Activated CD8-positive, alpha-beta memory T cell treated with anti-CD3 and anti-CD28 coated beads for 1 hour (primary cell): ENCODE measurements at regions not wholly inside any gene's neighbourhood (a gene's known extent, or its start where the extent isn't known, plus 50 kb on each side); places are given as distances from the start of the nearest gene placed in this dataset.

Source experiments
- DNase-seq, 2 donors: peaks; one replicate each; pipeline ENCODE4 v3.0.0-alpha.2; 2020; ENCODE audit warnings: low read depth in 1 of 2; ENCODE audit errors: extremely low read depth in 1 of 2

DNA sequence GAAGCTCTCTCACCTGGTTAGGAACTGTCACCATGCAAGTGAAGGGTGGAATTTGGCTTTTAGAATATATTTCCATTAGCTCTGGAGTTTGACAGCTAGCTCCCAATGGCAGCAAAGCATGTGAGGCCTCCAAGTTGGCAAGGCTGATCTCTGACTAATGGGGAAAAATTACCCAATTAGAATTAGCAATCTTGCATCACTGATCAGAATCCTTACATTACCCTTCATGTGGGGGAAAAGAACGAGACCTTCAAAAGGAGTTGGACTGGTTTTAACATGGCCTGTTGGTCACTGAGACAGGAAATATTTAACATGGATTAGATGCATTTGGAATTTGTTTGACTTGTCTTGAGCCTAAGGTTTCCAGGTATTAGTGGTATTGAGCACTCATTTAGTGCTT lies 192.3 kb upstream of the GDNF start:
- DNase-seq: no peak

DNA sequence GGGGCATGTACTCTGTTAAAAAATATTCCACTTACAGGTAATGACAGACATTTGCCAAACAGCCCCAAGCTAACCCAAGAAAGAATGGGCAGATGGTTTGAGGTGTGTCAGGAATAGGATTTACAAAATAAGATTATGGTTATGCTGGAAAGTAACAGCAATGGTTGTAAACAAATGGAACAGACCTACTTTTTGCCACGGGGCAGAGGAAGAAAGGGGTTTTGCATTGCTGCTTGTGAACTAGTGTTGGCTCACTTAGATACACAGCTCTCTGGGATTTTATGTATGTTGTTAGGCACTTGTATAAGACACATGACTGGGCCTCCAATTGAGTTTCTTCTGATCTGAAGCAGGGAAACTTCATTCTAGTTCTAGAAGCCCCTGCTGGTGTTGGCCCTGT lies 191.5 kb upstream of the GDNF start:
- DNase-seq: no peak

DNA sequence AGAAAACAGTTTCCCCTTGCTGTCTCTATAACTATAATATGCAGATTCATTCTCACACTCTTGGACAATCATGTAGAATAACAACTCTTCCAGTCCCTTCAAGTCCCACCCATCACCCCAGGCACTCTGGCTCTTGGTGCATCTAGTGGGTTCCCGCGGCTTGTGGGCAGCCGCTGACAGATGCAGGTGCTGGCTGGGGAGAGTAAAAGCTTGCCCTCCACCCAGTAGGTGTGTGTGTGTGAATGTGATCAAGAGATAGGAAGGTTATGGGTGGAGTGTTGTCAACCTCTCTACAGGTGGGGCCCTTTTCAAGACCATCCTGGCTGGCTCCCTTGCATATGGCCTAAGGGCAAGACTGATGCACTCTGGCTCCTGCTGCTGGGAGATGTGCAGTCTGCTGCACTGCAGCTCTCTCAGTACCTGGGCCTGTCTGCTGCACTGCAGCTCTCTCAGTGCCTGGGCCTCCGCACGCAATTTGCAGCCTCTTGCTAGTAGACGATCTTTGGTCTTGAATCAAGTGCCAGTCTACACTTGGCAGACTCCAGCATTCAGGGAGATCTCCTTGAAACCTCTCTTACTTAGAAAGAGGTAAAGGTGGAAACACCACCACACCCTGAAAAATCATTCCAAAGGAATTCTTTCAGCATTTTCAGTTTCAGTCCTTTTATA lies 189.7 kb upstream of the GDNF start:
- DNase-seq: no peak

GRCh38 chr5:38023799-38024198 lies 184.0 kb upstream of the GDNF start:
- no peak for DNase-seq

- DNase-seq: no peak
These were observed 183.5 kb upstream of the GDNF start for GRCh38 chr5:38023371-38023770.

DNA sequence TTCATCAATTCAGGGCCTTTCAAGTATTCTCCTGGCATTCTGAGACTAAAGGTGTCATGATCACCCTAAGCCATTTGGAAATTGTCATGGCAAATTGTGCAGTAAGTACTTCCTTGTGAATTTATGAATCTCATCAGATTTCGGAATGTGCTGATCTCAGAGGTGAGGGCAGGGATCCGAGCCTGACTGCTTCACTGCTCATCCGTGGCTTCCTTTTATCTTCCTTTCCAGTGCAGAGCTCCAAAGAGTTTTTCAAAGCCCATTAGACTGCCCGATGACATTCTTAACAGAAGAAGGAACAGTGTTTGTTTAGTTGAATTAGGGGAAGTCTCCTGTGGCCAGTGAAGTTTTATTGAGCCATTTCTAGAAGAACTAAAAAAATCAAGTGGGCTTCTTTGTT lies 182.8 kb upstream of the GDNF start:
- DNase-seq: no peak

- no peak for DNase-seq
These were observed 178.2 kb upstream of the GDNF start for GRCh38 chr5:38018016-38018415.

- no peak for DNase-seq
These were observed 173.3 kb upstream of the GDNF start for GRCh38 chr5:38013107-38013506.

GRCh38 chr5:38011668-38012188 lies 171.9 kb upstream of the GDNF start:
- no peak for DNase-seq

- no peak for DNase-seq
These were observed 170.0 kb upstream of the GDNF start for GRCh38 chr5:38009749-38010358.

- DNase-seq: no peak
These were observed 168.4 kb upstream of the GDNF start for GRCh38 chr5:38008198-38008597.

GRCh38 chr5:37999593-37999992 lies 159.8 kb upstream of the GDNF start:
- no peak for DNase-seq

DNA sequence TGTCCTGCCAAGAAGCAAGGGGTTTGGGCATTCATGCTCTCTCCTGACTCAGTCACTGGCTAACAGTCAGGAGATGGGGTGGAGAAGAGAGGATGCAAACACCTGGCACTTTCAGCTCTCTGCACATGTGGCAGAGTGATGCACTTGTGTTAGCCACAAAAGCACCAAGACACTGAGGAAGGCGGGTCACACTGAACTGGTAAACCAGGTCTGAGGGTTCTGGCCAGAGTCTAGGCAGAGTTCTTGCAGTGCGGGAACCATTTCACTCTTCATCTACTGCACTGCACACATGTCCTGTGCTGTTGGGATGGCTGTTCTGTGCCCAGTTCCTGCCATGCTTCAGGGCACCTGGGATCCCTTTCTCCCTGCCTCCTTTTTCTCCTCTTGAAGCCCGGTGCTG lies 157.1 kb upstream of the GDNF start:
- no peak for DNase-seq

GRCh38 chr5:37994729-37995128 lies 154.9 kb upstream of the GDNF start:
- DNase-seq: no peak

- DNase-seq: no peak
These were observed 151.8 kb upstream of the GDNF start for GRCh38 chr5:37991301-37992299.

DNA sequence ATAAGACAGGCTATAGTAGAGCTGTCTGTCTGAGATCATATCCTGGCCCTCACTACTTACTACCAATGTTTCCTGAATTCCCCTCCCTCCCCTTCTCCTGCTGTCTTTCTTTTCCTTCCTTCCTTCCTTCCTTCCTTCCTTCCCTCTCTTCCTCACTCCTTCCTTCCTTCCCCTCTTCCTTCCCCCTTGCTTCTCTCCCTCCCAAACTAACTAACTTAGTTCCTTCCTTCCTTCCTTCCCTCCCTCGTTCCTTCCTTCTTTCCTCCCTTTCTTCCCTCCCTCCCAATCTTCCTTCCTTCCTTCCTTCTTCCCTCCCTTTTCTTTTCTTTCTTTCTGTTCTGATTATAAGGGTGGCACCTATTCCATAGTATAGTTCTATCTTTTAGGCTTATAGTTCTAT lies 150.0 kb upstream of the GDNF start:
- DNase-seq: no peak

- no peak for DNase-seq
These were observed 148.7 kb upstream of the GDNF start for GRCh38 chr5:37988454-37989046.

DNA sequence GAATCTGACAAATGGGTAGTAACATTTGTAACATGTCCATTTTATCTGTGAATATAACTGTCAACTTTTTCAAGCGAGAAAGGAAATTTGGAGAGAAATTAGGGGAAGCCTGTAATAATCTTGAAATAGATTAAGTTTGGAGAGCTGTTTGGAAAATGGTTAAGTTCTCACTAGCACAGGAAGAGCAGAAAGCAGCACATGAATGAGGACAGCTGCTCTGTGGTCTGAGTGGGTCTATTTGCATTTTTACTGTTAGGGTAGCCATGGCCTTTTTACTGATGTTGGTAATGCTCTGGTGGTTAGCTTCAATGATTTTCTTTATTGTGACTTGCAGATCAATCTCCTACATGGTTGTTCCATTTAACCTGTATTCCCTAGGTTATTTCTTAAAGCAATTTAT lies 144.5 kb upstream of the GDNF start:
- DNase-seq: no peak

GRCh38 chr5:37983463-37983862 lies 143.6 kb upstream of the GDNF start:
- no peak for DNase-seq

GRCh38 chr5:37979559-37979958 lies 139.7 kb upstream of the GDNF start:
- no peak for DNase-seq

- no peak for DNase-seq
These were observed 135.7 kb upstream of the GDNF start for GRCh38 chr5:37975531-37975930.
